ENCODE measurements at regions not wholly inside any gene's neighbourhood (a gene's known extent, or its start where the extent isn't known, plus 50 kb on each side); places are given as distances from the start of the nearest gene placed in this dataset.

DNA sequence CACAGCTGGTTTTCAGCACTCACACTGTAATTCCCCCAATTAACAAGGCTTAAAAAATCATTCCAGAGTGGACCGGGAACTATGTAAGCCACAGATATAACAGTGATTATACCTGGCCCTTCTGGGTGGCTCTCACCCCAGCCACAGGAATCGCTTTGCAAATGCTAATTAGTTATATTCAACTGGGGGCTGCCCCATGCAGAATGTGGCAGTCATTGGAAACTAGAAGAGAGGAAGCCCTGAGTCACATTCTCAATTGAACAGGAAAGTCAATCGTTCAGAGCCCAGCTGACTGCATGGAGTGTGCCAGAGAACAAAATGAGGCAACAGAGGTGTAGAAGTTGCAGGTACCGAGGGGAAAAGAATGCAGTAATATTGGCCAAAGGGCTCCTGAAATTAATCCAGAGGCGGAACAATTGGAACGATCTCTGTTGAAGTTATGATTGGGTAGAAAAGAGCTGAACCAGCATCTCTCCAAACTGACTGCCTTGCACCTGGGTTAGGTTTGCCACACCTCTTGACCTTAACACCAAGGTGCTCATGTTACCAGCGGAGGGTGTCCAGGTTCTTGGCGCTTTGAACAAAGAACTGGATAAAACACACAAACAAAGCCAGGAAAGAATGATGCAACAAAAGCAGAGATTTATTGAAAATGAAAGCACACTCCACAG lies 909.7 kb upstream of the AUTS2 start:
- TF ChIP-seq, protein P1, sequence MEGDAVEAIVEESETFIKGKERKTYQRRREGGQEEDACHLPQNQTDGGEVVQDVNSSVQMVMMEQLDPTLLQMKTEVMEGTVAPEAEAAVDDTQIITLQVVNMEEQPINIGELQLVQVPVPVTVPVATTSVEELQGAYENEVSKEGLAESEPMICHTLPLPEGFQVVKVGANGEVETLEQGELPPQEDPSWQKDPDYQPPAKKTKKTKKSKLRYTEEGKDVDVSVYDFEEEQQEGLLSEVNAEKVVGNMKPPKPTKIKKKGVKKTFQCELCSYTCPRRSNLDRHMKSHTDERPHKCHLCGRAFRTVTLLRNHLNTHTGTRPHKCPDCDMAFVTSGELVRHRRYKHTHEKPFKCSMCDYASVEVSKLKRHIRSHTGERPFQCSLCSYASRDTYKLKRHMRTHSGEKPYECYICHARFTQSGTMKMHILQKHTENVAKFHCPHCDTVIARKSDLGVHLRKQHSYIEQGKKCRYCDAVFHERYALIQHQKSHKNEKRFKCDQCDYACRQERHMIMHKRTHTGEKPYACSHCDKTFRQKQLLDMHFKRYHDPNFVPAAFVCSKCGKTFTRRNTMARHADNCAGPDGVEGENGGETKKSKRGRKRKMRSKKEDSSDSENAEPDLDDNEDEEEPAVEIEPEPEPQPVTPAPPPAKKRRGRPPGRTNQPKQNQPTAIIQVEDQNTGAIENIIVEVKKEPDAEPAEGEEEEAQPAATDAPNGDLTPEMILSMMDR (conservative IDR thresholded peaks at IDR 0.05; ENCODE audit: low read depth, low read length), result no peak
- TF ChIP-seq RCOR1 (IDR thresholded peaks at IDR 0.05; ENCODE audit: insufficient replicate concordance, low read length) (no peak), MAFK (IDR thresholded peaks at IDR 0.05; ENCODE audit: low read depth, low read length) (no peak), RAD21 (IDR thresholded peaks at IDR 0.05; ENCODE audit: low read length) (no peak), SMC3 (IDR thresholded peaks at IDR 0.05; ENCODE audit: low read depth, low read length) (no peak), MAZ (IDR thresholded peaks at IDR 0.05; ENCODE audit: borderline replicate concordance, low read depth, low read length) (no peak), RFX5 (IDR thresholded peaks at IDR 0.05; ENCODE audit: low read depth, low read length) (no peak), POLR2A (IDR thresholded peaks at IDR 0.05; ENCODE audit: low read depth, low read length) (no peak), BHLHE40 (IDR thresholded peaks at IDR 0.05; ENCODE audit: low read depth, low read length) (no peak)

Data from IMR-90 (cell line).